ENCODE measurements at regions not wholly inside any gene's neighbourhood (a gene's known extent, or its start where the extent isn't known, plus 50 kb on each side); places are given as distances from the start of the nearest gene placed in this dataset.

DNA sequence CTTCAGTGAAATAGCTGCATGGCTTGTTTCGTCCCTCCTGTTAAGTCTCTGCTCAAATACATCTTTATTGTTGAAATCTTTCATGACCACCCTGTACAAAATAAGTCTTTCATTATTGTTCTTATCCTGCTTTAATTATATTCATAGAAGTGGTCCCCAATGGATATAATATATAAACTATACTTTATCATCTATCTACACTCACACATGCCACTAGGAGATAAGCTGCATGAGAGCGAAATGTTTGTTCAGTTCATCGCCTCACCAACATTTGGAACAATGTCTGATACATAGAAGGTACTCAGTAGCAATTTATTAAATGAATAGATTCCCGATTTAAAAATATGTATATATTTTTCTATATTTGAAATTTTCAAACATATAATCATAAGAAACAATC, 254.0 kb upstream of the ATXN7L3B start:
- TF ChIP-seq, protein P1, sequence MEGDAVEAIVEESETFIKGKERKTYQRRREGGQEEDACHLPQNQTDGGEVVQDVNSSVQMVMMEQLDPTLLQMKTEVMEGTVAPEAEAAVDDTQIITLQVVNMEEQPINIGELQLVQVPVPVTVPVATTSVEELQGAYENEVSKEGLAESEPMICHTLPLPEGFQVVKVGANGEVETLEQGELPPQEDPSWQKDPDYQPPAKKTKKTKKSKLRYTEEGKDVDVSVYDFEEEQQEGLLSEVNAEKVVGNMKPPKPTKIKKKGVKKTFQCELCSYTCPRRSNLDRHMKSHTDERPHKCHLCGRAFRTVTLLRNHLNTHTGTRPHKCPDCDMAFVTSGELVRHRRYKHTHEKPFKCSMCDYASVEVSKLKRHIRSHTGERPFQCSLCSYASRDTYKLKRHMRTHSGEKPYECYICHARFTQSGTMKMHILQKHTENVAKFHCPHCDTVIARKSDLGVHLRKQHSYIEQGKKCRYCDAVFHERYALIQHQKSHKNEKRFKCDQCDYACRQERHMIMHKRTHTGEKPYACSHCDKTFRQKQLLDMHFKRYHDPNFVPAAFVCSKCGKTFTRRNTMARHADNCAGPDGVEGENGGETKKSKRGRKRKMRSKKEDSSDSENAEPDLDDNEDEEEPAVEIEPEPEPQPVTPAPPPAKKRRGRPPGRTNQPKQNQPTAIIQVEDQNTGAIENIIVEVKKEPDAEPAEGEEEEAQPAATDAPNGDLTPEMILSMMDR (IDR thresholded peaks at IDR 0.05; ENCODE audit: insufficient read depth, low read length) = no peak
- H3K4me3 ChIP-seq (ENCODE audit: low read depth, low read length) = no peak overlapping the region
- no peak for DNase-seq (ENCODE audit: low read depth)

DNA sequence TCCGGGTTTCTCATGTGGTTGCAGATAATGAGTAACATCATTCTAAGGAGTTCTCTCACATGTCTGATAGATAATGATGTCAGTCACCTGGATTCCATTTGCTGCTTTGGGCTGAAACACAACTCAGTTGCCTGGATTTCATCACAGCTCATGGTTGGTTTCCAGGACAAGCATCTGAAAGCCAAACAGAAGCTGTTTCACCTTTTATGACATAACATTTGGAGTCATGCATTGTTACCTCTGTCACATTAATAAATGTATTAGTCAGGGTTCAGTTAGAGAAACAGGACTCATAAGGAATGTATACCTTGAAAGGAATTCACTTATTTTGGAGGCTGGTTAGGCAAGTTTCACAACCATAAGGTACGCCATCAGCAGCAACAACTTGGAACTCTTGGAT, 251.9 kb upstream of the ATXN7L3B start:
- no peak overlapping the region for H3K4me3 ChIP-seq (ENCODE audit: low read depth, low read length)
- no peak for DNase-seq (ENCODE audit: low read depth)
- TF ChIP-seq, protein P1 (IDR thresholded peaks at IDR 0.05; ENCODE audit: insufficient read depth, low read length) = no peak

DNA sequence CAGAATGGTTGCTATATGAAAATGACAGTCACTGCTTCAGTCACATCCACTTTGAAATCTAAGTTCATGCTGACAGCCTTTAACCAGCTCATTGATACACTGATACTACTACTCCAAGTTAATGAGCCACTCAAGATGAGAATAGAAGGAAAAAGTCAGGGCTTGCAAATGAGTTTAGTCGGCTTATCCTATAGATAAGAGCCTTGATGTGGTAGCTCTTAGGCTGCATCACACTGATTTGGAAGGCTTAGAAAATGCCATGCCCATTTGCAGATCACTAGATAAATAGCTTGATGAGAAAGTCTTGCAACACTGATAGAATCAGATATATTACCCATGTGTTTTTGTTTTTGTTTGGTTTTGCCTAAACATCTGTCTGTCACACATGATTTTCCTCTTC, 251.4 kb upstream of the ATXN7L3B start:
- H3K4me3 ChIP-seq (ENCODE audit: low read depth, low read length) = no peak overlapping the region
- no peak for DNase-seq (ENCODE audit: low read depth)
- TF ChIP-seq, protein P1 (IDR thresholded peaks at IDR 0.05; ENCODE audit: insufficient read depth, low read length) = no peak

DNA sequence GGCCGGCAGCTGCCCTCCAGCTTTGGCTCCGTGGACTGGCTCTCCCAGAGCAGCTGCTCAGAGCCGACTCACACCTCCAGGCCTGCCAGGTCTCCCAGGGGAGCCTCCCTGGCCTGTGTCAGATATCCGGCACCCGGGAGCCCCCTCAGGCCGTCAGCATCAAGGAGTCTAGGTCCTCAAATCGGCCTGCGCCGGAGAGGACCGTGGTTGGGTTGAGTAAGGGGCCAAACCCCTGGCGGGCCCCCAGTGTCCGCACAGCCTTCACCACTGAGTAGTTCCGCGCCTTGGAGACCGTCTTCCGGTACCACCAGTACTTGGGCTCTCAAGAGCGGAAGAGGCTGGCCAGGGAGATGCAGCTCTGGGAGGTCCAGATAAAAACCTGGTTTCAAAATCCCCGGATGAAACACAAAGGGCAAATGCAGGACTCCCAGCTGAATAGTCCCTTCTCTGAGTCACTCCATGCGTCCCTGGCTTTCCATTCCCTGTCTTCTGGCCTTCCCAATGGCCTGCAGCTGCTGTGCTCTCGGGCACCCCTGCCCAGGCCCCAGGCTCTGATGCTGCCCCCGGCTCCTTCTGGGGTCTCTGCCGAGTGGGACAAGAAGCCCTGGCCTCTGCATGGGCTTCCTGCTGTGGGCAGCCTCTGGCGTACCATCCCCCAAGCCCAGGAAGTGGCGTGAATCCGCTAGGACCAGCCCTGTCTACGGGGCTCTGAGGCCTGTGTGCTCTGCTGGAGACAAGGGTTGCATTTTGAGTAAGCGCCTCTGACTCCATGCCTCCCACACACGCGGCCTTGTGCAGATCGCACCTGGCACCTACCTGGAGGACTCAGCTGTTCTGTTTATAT, 245.1 kb upstream of the ATXN7L3B start:
- DNase-seq (ENCODE audit: low read depth) = no peak
- TF ChIP-seq, protein P1 (IDR thresholded peaks at IDR 0.05; ENCODE audit: insufficient read depth, low read length) = no peak
- H3K4me3 ChIP-seq (ENCODE audit: low read depth, low read length) = no peak overlapping the region

DNA sequence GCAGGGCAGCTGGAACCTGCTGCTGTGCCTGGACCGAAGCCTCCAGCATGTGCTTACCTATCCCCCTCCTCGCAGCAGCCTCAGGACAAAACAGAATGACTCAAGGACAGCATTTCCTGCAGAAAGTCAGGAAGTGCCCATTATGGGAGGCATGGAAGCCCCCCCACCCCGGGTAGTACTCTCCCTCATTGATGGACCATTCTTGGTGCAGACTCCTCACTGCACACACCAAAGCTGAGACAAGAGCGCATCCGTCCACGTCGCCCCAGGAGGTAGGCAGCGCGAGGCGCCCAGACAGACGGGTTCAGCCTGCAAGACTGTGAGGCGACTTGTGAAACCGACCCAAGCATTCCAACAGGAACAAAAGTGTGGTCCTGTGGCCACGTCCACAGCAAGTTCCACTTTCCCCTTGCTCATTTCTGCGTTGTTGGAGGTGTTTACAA, 243.9 kb upstream of the ATXN7L3B start:
- no peak overlapping the region for H3K4me3 ChIP-seq (ENCODE audit: low read depth, low read length)
- TF ChIP-seq, protein P1 (IDR thresholded peaks at IDR 0.05; ENCODE audit: insufficient read depth, low read length) = no peak
- no peak for DNase-seq (ENCODE audit: low read depth)

DNA sequence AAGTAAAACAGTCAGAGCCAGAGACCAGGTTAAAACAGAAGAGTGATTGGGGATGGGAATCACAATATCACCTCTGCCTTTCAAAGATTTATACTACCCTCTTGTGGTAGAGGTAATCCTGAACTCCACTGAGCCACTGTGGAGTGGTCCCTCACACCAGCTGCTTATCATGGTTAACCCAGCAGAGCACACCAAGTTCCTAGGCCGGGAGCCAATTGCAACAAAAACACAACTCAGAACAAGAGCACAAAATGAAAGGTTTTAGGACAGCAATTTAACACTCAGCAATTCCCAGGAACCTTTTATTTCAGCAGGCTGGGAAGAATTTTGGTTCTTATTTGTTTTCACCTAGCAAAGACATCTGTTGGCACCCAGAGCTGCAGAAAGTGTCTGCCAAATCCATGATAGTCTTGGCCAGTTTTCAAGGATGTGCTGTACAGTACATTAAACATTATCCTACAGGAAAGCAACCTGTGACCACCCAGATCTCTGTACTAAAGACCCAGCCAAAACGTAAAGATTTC, 220.5 kb upstream of the ATXN7L3B start:
- DNase-seq (ENCODE audit: low read depth) = peak; percentile 14
- H3K4me3 ChIP-seq (ENCODE audit: low read depth, low read length) = no peak overlapping the region
- TF ChIP-seq, protein P1 (IDR thresholded peaks at IDR 0.05; ENCODE audit: insufficient read depth, low read length) = peak; percentile 16

Measured in fibroblast of the aortic adventitia (primary cell).